DND-41 (cell line): ENCODE measurements at regions not wholly inside any gene's neighbourhood (a gene's known extent, or its start where the extent isn't known, plus 50 kb on each side); places are given as distances from the start of the nearest gene placed in this dataset.

Source experiments
- EZH2 ChIP-seq: IDR thresholded peaks from 3 replicates; pipeline ENCODE4 v1.6.1; 2012; ENCODE audit warnings: borderline replicate concordance, low read depth, mild to moderate bottlenecking, moderate library complexity, low read length, inconsistent platforms; ENCODE audit not compliant: severe bottlenecking
- TF ChIP-seq, protein P1 (sequence below): IDR thresholded peaks from 2 replicates; pipeline ENCODE4 v1.5.1; 2012; ENCODE audit warnings: borderline replicate concordance, low read length, moderate library complexity, mild to moderate bottlenecking; ENCODE audit not compliant: poor library complexity, severe bottlenecking; ENCODE audit errors: extremely low read depth

DNA sequence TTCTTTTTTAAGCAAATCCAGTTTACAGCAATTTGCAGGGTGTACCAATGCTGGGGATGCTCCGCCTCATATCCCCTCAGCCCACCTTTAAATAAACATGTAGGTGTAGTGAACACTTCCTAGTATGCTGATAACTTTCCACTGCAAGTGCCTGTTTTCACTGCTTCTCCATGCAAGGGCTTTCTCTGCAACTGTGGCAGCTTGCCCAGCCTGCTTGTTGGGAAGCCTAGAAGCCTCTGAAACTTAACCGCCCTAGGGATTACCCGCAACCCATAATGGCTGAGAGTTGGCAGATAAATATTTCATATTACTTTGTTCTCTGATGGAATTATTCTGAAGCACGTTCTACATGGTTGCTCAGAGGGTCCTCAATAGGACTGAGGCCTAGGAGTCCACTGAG, 253.7 kb upstream of the DDX53 start:
- TF ChIP-seq, protein P1, sequence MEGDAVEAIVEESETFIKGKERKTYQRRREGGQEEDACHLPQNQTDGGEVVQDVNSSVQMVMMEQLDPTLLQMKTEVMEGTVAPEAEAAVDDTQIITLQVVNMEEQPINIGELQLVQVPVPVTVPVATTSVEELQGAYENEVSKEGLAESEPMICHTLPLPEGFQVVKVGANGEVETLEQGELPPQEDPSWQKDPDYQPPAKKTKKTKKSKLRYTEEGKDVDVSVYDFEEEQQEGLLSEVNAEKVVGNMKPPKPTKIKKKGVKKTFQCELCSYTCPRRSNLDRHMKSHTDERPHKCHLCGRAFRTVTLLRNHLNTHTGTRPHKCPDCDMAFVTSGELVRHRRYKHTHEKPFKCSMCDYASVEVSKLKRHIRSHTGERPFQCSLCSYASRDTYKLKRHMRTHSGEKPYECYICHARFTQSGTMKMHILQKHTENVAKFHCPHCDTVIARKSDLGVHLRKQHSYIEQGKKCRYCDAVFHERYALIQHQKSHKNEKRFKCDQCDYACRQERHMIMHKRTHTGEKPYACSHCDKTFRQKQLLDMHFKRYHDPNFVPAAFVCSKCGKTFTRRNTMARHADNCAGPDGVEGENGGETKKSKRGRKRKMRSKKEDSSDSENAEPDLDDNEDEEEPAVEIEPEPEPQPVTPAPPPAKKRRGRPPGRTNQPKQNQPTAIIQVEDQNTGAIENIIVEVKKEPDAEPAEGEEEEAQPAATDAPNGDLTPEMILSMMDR: no peak
- TF ChIP-seq EZH2: no peak
